Suprapubic skin (tissue), 4 donors: ENCODE measurements at regions not wholly inside any gene's neighbourhood (a gene's known extent, or its start where the extent isn't known, plus 50 kb on each side); places are given as distances from the start of the nearest gene placed in this dataset.
A peak's percentile ranks its signal among the peaks of the same experiment; 100 is the strongest.

Source experiments
- DNase-seq, 2 donors: peaks; one replicate each; pipeline ENCODE4 v3.0.0-alpha.2; 2019; ENCODE audit warnings: low spot score in 2 of 2
- H3K27ac ChIP-seq: fragments of 200-600 bp; sonication (generic); one replicate; pipeline ENCODE4 v1.5.1; 2019
- H3K27me3 ChIP-seq: fragments of 200-600 bp; sonication (generic); one replicate; pipeline ENCODE4 v1.5.1; 2019
- H3K36me3 ChIP-seq: fragments of 200-600 bp; sonication (generic); one replicate; pipeline ENCODE4 v1.5.1; 2019
- H3K4me1 ChIP-seq: fragments of 200-600 bp; sonication (generic); one replicate; pipeline ENCODE4 v1.5.1; 2019
- H3K4me3 ChIP-seq: fragments of 200-600 bp; sonication (generic); one replicate; pipeline ENCODE4 v1.5.1; 2019; ENCODE audit warnings: mild to moderate bottlenecking
- H3K9me3 ChIP-seq: fragments of 200-600 bp; sonication (generic); one replicate; pipeline ENCODE4 v1.5.1; 2019
- EP300 ChIP-seq: sonication (generic); formaldehyde crosslinking; IDR thresholded peaks from one replicate; pipeline ENCODE4 v1.6.1; 2017; ENCODE audit warnings: antibody characterized with exemption
- POLR2A ChIP-seq, 2 donors: fragments of 450-650 bp; IDR thresholded peaks; one replicate each; pipeline ENCODE4 v1.6.1; 2017; ENCODE audit warnings: antibody characterized with exemption in 2 of 2, mild to moderate bottlenecking in 2 of 2, moderate library complexity in 2 of 2
- POLR2AphosphoS5 ChIP-seq, 3 donors: sonication (generic); formaldehyde crosslinking; IDR thresholded peaks; one replicate each; pipeline ENCODE4 v1.6.1; 2017; ENCODE audit warnings: antibody characterized with exemption in 3 of 3
- WGBS: methylation state at CpG from one replicate; pipeline ENCODE4 v1.1.5; 2018; 5-methylcytosine and 5-hydroxymethylcytosine counted together
- TF ChIP-seq, protein P1 (sequence below), 2 donors: fragments of 200-600 bp in 1 of 2; fragments of 450-650 bp in 1 of 2; sonication (generic) in 1 of 2; IDR thresholded peaks; one replicate each; pipeline ENCODE4 v1.5.1; 2016 to 2019; ENCODE audit warnings: antibody characterized with exemption in 2 of 2, mild to moderate bottlenecking in 1 of 2, moderate library complexity in 1 of 2

DNA sequence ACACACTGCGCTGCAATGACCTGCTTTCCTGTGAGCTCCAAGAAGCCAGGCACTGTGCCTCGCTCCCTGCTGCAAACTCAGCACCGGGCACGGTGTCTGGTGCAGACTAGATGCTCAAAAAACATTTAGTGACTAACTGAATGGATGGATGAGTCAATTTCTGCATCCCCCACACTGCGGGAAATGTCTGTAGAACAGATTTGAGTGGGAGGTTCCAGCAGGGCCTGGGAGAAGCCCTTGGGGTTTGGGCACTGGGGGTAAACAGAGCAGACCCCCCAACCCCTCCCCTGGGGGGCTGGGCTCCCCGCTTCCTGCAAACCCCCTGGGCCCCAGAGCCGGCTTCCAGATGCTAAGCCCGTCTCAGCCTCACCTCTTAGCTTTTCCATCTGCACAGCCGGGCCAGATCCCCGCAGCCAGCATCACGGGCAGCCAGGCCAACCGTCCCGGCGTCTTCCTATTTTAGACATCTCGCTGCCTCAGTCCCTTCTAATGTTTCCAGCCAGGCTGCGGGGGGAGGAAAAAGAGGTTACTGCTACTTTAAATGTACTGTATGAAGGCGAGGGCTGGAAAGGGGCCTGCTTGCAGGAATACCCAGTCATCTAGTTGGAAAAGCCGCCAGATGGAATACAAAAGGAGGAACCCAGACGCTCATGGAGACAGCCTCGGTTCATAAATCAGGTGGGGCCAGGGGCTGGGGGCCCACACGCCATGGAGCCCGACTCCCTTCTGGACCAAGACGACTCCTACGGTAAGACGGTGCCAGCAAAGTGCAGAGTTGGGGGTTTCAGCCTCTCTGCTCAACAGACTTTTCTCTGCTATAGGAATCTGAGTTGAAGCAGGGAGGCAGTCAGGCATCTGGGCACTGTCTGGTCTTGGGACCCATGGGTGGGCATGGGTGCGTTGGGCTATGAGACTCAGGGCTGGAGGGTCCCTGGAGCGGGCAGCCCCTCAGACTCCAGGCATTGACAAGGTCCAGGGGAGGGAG is 67.1 kb upstream of the GGTA1 start:
- Histone ChIP-seq H3K4me1 (peaks cover 23% of the 10 kb centered on the region), H3K27ac (no peak overlapping the region), H3K36me3 (no peaks in the 10 kb centered on the region), H3K9me3 (no peaks in the 10 kb centered on the region), H3K27me3 (no peaks in the 10 kb centered on the region), H3K4me3 (no peak overlapping the region)
- TF ChIP-seq, protein P1, sequence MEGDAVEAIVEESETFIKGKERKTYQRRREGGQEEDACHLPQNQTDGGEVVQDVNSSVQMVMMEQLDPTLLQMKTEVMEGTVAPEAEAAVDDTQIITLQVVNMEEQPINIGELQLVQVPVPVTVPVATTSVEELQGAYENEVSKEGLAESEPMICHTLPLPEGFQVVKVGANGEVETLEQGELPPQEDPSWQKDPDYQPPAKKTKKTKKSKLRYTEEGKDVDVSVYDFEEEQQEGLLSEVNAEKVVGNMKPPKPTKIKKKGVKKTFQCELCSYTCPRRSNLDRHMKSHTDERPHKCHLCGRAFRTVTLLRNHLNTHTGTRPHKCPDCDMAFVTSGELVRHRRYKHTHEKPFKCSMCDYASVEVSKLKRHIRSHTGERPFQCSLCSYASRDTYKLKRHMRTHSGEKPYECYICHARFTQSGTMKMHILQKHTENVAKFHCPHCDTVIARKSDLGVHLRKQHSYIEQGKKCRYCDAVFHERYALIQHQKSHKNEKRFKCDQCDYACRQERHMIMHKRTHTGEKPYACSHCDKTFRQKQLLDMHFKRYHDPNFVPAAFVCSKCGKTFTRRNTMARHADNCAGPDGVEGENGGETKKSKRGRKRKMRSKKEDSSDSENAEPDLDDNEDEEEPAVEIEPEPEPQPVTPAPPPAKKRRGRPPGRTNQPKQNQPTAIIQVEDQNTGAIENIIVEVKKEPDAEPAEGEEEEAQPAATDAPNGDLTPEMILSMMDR (IDR thresholded peaks at IDR 0.05) = no peak
- TF ChIP-seq POLR2AphosphoS5 (IDR thresholded peaks at IDR 0.05) (no peak), POLR2A (IDR thresholded peaks at IDR 0.05) (no peak), EP300 (no peak)
- DNase-seq = no peak
- WGBS = 60% methylated on average over 24 of the region's 27 CpGs

DNA sequence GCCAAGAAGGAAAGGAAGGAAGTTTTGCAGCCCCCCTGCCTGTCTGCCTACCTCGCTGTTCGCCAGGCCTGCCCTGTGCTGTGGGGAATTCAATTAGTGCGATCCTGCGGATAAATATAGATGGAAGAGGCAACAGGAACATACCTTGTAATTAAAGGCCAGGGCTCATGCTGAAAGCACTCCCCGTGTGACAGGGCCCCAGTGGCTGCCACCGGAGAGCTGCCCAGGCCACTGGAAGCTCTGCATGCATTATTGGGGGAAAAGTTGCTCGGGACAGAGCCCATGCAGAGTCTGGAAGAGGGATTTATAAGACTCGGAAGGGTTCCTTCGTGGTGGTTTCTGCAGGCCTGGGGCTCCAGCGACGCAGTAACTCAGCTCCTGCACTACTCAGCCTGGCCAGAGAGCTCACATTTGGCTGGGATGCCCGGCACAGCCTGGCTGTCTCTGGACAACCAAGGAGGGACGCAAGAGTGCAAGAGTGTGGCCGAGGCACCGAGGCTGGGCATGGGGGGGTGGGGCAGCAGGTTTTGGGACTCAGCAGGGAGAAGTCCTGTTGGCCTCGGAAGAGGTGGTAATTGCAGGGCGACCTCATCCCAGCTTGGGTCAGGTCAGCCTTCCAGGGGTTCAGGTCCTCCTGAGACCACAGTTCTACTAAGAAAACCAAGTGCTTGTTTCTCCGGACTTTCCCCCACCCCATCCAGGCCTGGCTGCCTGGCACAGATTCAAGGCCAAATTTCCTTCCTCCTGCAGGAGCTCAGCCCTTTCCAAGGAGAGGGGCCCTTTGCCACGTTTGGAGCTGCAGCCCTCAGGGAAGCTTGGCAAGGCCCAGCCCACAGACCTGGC is 68.1 kb upstream of the GGTA1 start:
- Histone ChIP-seq H3K27me3 (no peaks in the 10 kb centered on the region), H3K4me1 (peaks cover 23% of the 10 kb centered on the region), H3K9me3 (no peaks in the 10 kb centered on the region), H3K36me3 (no peaks in the 10 kb centered on the region), H3K4me3 (no peak overlapping the region), H3K27ac (peak overlapping the region; percentile 34)
- DNase-seq = no peak
- TF ChIP-seq POLR2A (IDR thresholded peaks at IDR 0.05) = no peak
- no peak for TF ChIP-seq EP300
- TF ChIP-seq, protein P1 (IDR thresholded peaks at IDR 0.05) = no peak
- 51% methylated on average over 19 of the region's 19 CpGs for WGBS

- Histone ChIP-seq H3K9me3 (no peaks in the 10 kb centered on the region), H3K36me3 (no peaks in the 10 kb centered on the region), H3K27ac (peak overlapping the region; percentile 34), H3K4me3 (no peak overlapping the region), H3K4me1 (peaks cover 23% of the 10 kb centered on the region), H3K27me3 (no peaks in the 10 kb centered on the region)
- no peak for DNase-seq
- TF ChIP-seq, protein P1 (IDR thresholded peaks at IDR 0.05) = no peak
- TF ChIP-seq POLR2AphosphoS5 (IDR thresholded peaks at IDR 0.05) = no peak
- WGBS = 32% methylated on average over 9 of the region's 9 CpGs
Measured at GRCh38 chr9:121568343-121569265, 69.0 kb upstream of the GGTA1 start.

DNA sequence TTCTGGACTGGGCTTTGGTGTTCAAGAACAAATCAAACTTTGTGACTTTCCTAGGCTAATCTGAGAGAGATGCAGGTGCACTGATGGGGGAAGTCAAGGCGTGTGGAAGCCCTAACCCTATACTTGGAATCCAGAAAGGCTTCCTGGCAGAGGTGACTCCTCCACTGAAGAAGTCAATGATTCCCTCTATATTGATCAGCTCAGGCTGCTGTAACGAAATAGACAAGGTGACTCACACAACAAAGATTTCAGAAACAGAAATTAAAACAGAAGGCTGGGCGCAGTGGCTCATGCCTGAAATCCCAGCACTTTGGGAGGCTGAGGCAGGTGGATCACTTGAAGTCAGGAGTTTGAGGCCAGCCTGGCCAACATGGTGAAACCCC is 69.6 kb upstream of the GGTA1 start:
- 89% methylated on average over 3 of the region's 3 CpGs for WGBS
- H3K27ac ChIP-seq = no peak overlapping the region
- no peaks in the 10 kb centered on the region for H3K9me3 ChIP-seq
- H3K36me3 ChIP-seq = no peaks in the 10 kb centered on the region
- no peaks in the 10 kb centered on the region for H3K27me3 ChIP-seq
- no peak for DNase-seq
- TF ChIP-seq, protein P1 (IDR thresholded peaks at IDR 0.05) = no peak
- TF ChIP-seq POLR2AphosphoS5 (IDR thresholded peaks at IDR 0.05) (no peak), POLR2A (IDR thresholded peaks at IDR 0.05) (no peak), EP300 (no peak)
- peaks cover 23% of the 10 kb centered on the region for H3K4me1 ChIP-seq
- H3K4me3 ChIP-seq = no peak overlapping the region
